PFSK-1 (cell line): ENCODE measurements at regions not wholly inside any gene's neighbourhood (a gene's known extent, or its start where the extent isn't known, plus 50 kb on each side); places are given as distances from the start of the nearest gene placed in this dataset.

ENCODE experiments used
- FOXP2 ChIP-seq: optimal IDR thresholded peaks from 2 replicates; pipeline ENCODE3; 2011; ENCODE audit warnings: borderline replicate concordance, control low read depth, inconsistent platforms; ENCODE audit not compliant: insufficient read depth; ENCODE audit errors: extremely low read length, extremely low read depth
- POLR2AphosphoS5 ChIP-seq: IDR thresholded peaks from 2 replicates; pipeline ENCODE4 v1.6.1; 2012; ENCODE audit warnings: low read depth, mild to moderate bottlenecking, control low read depth, low read length, moderate library complexity
- REST ChIP-seq, 2 experiments: IDR thresholded peaks; 2 replicates each; pipeline versions ENCODE4 v1.6.1 to v1.8.0; 2011 to 2012; ENCODE audit warnings: low read depth in 2 of 2, low read length in 2 of 2, control low read depth in 1 of 2, inconsistent platforms in 1 of 2, mild to moderate bottlenecking in 1 of 2, moderate library complexity in 1 of 2; ENCODE audit not compliant: insufficient read depth in 1 of 2
- SIN3A ChIP-seq: IDR thresholded peaks from 2 replicates; pipeline ENCODE4 v1.6.1; 2012; ENCODE audit warnings: mild to moderate bottlenecking, low read length, moderate library complexity, borderline replicate concordance; ENCODE audit not compliant: insufficient read depth
- TAF1 ChIP-seq: IDR thresholded peaks from 2 replicates; pipeline ENCODE4 v1.6.1; 2012; ENCODE audit warnings: low read length, control low read depth, borderline replicate concordance; ENCODE audit not compliant: insufficient read depth

DNA sequence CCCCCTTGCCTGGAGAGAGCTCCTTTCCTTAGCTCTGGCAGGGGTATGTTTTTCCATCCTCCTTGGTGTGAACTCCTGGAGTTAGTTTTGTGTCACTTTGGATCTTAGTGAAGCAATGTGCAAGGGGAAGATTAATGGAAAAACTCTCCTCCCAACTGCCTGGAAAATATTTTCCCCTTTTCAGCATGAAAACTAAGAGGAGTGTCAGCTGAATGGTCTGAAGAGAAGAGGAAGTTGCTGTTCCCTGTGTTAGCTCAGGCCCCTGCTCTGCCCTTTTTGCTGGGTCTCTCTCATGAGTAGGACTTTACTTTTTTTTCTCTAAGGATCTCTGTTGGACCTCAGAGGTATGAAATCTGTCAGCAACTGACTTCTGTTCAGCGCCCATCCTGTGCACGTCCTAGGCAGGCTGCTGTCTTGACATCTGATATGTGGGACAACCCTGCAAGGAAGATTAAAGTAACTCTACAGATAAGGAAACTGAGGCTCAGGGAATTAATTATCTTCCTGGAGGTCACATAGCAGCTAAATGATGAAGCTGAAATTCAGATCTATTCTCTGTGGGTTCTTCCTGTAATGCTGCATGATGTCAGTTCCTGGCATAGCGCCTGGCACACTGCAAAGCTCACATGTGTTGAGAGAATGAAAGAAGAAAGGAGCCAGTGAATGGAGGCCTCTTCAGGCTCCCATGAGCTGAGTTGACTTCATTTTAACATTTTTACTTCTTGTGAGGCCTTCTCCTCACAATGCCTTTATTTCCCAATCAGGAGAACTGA lies 109.7 kb upstream of the GALNT15 start:
- TF ChIP-seq REST (IDR thresholded peaks at IDR 0.05; ENCODE audit: insufficient read depth in 1 of 2, low read depth in 2 of 2, low read length in 2 of 2) = no peak
- no peak for TF ChIP-seq TAF1
- TF ChIP-seq POLR2AphosphoS5 = no peak
- TF ChIP-seq SIN3A = no peak
- no peak for TF ChIP-seq FOXP2

- TF ChIP-seq FOXP2 (no peak), SIN3A (no peak), TAF1 (no peak), POLR2AphosphoS5 (no peak), REST (IDR thresholded peaks at IDR 0.05; ENCODE audit: insufficient read depth in 1 of 2, low read depth in 2 of 2, low read length in 2 of 2) (no peak)
These were observed 107.9 kb upstream of the GALNT15 start for GRCh38 chr3:16066545-16066944.

GRCh38 chr3:16066975-16067374 lies 107.5 kb upstream of the GALNT15 start:
- TF ChIP-seq POLR2AphosphoS5 (no peak), TAF1 (no peak), REST (IDR thresholded peaks at IDR 0.05; ENCODE audit: insufficient read depth in 1 of 2, low read depth in 2 of 2, low read length in 2 of 2) (no peak), FOXP2 (no peak), SIN3A (no peak)

GRCh38 chr3:16067837-16068471 lies 106.5 kb upstream of the GALNT15 start:
- TF ChIP-seq SIN3A = no peak
- TF ChIP-seq TAF1 = no peak
- TF ChIP-seq FOXP2 = no peak
- no peak for TF ChIP-seq POLR2AphosphoS5
- no peak for TF ChIP-seq REST (IDR thresholded peaks at IDR 0.05; ENCODE audit: insufficient read depth in 1 of 2, low read depth in 2 of 2, low read length in 2 of 2)
